ELR (cell line): ENCODE measurements at regions not wholly inside any gene's neighbourhood (a gene's known extent, or its start where the extent isn't known, plus 50 kb on each side); places are given as distances from the start of the nearest gene placed in this dataset.

Experiments
- DNase-seq: peaks from one replicate; pipeline ENCODE4 v3.0.0-alpha.2; 2015; ENCODE audit warnings: low read depth

DNA sequence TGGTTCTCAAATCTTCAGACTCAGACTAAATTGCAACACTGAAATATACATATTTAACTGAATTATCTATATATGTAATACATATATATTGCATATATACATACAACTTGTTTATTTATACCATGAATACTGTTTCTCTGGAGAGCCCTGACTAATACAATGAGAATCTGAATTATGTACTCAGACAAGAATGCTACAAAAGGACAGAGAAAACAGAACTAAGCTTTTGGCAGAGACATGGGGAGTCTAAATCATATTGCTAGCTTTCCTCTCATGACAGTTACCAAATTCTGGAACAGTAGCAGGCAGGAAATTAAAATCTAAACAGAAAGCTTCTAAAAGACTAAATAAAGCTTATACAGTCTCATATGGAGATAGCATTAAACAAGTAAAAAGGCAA, 142.4 kb upstream of the KCNMB2 start:
- DNase-seq = peak; percentile 74

DNA sequence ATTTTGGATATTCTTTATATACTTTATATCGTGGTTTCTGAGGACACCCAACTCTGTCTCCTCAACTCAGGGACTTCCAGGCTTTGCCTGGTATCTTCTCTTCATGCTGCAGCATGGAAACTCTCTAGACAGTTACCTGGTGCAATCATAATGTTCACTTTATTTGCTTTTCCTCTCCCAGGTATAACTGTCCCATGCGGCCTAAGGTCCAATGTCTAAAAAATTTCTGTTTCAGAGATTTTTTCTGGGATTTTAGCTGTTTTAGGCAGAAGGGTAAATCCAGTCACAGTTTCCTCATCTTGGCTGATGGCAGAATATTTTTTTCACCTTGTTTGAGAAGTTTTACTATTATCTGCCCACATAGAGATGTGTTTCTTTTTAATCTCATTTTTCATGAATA, 139.9 kb upstream of the KCNMB2 start:
- DNase-seq = no peak

DNA sequence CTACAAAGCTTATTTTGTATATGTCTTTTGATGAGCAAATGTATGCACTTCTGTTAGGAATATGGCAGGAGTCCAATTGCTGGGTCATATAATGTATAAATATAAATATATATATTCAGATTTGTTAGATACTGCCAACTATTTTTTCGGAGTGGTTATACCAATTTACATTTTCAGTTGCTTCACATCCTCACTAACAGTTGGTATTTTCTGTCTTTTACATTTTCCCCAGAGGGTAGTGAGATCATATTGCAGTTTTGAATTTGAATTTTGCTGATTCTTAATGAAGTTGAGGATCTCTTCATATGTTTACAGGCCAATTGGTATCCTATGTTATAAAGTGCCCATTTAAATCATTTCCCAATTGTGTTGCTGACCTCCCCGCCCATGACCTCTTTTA, 139.0 kb upstream of the KCNMB2 start:
- no peak for DNase-seq

DNA sequence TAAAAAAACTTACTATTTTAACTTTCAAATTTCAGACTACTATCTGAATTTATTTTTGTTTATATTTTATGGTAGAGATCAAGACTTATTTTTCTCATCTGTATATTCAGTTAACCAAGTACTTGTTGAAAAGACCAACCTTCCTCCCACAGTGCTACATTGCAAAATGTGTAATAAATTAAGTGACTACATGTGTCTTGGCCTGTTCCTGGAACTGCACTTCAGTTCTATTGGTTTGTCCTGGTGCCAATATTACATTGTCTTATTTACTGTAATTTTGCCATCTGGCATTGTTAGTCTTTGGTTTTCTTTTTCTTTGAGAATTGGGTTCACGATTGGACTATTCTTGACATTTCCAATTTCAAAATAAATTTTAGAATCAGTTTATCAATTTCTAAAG, 138.4 kb upstream of the KCNMB2 start:
- no peak for DNase-seq

DNA sequence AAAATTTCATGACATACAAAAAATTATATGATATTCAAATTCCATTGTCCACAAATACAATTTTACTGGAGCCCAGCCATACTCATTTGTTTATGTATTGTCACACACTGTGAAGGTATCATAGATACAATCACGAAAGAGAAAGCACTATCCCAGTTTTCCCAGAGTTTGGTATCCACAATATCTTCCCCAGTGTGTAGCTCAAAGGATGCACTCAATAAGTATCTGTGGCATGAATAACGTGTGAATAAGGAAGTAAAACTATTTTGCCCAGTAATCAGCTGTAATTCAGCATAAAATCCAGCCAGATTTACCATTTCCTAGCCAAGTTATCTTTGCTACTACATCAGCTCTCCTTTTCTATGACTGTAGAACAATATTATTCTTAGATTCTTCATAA, 131.3 kb upstream of the KCNMB2 start:
- no peak for DNase-seq

DNA sequence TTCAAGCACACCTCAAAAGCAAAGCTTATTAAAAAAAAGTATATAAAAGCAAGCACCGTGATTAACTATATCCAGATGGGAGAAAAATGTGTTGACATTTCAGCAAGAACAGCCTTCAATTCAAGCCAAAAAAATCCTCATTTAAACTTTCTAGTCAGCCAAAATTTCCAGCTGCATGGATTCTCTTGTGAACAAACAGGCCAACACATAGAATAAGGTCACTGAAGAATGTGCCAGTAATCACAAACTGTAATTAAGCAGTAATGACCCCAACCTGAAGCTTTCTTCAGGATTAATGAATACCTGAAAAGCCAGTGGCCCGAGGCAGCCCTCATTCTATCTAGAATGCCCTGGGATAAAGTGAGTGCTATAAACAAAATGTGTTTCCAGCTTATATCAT, 130.7 kb upstream of the KCNMB2 start:
- no peak for DNase-seq

DNA sequence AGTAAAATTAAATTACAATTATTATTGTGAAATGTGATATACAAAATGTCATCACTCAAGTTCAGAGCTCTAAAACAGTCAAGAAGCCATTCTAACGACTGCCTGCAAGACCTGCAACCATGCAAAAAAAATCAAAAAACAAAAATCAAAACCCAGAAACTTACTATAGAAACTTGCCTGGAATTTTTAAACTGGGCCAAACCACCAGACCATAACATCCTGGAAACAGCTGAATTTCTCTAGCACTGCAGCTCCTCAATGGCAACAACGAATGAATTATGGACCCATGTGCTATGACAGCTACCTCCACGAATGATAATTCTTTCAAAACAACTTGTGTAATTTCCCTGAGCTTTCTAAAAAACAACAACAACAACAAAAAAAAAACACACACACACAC, 130.0 kb upstream of the KCNMB2 start:
- DNase-seq = no peak

DNA sequence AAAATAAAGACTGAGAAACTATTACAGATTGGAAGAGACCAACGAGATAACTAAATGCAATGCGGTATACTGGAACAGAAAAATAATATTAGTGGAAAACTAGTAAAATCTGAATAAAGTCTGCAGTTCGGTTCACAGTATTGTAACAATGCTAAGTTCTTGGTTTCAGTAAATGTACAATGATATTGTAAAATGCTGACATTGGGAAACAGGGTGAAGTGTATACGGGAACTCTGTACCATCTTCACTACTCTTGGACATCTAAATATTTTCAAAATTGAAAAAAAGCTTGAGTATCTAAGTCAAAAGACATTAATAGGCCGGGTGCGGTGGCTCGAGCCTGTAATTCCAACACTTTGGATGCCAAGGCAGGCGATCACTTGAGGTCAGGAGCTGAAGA, 120.9 kb upstream of the KCNMB2 start:
- DNase-seq = no peak

DNA sequence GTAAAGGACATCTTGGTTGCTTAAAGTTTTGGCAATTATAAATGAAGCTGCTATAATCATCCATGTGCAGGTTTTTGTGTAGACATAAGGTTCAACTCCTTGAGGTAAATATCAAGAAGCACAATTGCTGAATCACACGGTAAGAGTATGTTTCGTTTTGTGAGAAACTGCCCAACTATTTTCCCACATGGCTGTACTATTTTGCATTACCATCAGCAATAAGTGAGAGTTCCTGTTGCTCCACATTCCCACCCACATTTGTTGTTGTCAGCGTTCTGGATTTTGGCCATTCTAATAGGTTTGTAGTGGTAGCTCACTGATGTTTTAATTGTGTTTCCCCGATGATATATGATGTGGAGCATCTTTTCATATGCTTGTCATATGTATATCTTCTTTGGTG, 118.5 kb upstream of the KCNMB2 start:
- no peak for DNase-seq

DNA sequence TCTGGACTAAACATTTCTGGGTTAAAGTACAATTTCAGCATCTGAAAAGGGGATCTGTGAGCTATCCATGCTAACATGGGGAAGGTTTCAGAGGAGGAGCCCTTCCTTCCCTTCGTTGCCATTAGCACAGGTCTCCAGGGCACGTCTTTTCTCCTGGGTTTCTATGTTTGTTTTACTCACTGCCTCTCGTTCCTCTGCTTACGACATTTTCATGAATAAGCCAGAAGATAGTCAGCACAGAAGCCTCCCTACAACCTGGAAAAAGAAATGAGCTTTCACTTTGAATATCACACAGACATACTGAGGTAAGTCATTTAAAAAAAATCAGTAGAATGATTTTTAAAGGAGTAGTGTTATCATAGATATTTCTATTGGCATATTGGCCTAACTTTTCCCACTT, 117.2 kb upstream of the KCNMB2 start:
- peak; percentile 36 for DNase-seq

DNA sequence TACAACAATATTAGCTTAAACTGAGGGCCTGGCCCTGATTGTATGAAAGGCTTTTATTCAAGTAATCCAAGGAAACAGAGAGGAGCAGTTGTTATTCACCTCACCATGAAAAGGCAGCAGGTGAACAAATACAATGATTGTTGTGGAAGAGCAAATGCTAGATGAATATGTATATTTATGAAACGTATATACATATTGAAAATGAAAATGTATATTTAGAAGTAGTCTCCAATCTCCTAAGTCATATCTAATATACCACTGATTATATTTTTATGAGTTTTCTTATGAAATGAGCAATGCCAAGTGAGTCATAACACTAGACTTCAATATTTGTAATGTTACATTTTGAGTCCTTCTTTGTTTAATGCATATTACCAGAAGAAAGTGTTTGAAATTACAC, 116.2 kb upstream of the KCNMB2 start:
- DNase-seq = peak; percentile 3

DNA sequence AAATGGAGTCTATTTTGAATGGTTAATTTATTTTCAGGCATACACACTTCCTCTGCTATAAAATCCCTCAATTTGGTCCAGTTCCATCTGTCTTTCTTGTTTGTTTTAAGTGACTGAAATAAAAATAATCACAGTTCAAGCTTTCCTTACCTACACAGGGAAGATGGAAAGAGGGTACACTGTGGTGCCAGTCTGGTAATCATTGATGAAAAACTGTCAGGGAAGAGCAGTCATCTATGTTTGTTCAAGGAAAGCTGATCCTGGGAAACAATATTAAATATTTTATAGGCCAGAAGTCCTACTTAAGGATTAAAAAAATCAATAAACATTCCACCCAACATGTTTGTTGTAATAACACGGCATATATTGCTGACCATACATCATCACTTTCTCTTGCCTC, 115.2 kb upstream of the KCNMB2 start:
- DNase-seq = no peak

DNA sequence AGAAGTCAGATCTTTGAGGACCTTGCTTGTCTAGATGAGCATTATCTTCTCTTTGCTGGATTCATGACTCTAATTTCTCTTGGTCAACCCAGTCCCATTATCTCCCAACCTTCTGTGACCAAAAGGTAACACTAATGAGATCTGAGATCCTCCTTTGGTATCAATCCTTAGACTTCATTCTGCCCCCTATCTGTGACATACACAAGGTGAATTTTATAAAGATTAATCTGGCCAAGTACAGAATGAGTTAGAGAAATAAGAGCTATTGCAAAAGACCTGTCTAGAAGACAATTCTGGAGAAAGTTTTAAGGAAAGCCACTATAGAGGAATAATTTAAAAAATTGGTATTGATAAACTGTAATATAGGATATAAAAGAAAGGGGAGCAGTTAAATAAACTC, 113.8 kb upstream of the KCNMB2 start:
- DNase-seq = no peak

DNA sequence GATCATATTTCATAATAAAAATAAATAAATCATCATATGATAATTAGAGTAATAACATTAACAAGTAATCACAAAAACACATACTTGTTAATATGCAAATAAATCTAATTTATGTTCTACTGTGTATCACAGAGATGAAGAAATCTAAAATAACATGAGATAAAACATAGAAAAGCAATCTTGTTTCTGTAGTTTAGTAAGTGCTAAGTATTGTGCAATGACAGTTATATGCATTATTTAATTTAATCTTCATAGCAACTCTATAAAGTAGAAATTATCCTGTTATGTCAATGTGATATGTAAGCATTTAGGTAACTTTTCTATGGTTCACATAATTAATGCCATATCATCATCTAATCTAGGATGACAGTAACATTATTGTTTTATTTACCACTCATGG, 108.2 kb upstream of the KCNMB2 start:
- DNase-seq = no peak

DNA sequence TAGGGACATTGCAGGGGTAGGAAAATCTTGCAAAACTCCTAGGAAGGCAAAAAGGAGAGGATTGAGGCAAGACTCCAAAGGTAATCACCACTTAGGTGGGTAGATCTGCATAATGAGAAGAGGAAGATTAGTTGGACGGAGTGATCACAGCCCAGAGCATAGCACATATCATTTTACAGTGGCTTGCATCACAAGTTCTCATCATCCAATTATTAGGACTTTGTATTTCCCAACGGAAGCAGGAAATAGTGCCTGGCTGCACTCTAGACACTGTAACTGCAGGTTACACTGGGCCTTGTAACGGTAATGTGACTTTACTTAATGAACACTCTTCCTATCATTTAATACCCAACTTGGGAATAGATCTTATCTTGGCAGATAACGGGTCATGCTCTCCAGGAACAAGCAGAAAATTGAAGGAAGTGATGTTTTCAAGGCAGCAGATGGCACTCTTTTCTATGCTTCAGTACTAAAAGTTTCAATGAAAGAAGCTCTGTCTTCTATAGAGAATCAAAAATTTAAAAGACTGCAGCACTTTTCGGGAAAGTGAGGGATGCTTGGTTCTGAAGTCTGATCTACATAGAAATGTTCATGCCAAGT, 101.9 kb upstream of the KCNMB2 start:
- peak; percentile 15 for DNase-seq

DNA sequence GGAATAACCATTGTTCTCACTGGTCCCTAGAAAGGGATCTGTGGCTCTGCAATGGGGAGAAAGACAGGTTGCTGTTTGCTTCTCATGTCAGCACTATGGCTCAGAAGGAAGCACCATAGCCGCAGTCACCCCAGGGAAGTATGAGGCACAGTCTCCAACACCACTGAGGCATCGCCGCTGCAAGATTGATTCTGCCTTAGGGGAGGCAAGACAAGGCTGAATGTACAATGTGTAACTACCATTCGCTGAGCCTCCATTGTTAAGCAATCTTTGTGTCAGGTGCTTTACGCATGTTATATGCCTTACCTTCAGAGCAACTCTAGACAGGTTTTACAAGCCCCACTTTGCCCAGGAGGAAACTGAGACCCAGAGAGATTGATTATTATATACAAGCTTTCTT, 100.7 kb upstream of the KCNMB2 start:
- no peak for DNase-seq

DNA sequence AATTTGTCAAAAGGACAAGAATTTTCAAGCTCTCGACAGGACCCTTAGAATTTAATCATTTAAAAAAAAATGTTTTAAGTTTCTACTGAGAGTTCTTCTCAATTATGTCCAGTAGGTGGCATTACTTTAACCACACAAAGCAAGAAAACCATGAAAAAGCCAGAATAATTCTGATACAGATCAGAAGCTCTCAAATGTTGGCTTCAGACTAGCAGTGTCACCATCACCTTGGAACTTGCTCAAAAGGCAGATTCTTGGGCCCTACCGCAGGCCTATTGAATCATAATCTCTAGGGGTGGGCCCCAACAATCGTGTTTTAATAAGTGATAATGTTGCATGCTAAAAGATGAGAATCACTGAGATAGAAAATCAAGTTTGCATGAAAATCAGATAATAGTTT, 99.5 kb upstream of the KCNMB2 start:
- DNase-seq = peak; percentile 53

DNA sequence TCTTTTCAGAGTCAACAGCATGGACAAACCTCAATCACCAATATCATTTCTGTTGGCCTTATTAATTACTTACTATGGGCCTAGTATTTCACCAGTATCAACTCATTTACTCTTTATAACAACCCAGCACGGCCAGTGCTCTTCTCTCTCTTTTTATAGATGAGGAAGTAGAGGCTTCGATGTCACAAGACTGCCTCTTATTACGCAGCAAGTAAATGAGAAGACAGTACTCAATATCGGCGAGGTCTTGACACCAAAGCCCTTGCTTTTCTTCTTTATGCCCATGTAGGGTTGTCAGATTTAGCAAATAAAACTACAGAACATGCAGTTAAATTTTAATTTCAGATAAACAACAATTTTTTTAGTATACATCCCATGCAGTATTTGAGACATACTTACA, 99.0 kb upstream of the KCNMB2 start:
- DNase-seq = no peak

DNA sequence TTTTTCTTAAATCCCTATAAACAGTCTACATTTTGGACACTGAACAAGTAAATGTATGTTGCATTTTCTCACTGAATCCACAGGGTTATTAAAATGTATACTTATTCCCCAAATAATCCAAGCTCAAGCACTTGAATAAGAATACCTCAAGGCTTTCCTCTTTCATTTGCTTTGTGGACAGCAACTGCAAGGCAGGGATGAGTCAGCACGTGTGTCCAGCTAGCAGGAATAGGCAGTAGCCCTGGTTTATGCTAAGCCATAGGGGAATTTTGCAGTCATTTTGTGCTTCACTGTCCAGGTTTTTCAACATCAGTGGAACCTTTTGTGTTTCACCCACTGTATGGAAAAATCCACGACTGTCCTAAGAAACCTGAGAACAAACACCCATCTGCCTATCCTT, 96.7 kb upstream of the KCNMB2 start:
- peak; percentile 41 for DNase-seq

DNA sequence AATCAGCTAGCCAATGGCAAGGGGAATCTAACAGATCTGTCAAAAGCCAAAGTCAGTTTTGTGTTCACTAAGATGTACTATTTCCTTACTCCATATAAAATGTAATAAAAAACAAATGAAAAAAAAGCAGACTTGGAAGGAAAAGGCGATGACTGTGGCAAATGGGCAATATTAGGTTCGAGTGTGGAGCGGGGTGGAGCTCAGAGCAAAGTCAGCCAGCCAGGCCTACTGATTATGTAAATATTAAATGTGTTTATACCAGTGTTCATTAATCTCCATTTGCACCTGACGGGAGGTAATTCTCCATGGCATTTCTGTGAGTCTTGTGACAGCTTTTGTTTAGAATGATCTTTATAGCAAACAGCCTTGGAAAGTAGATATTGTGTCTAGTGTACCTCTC, 96.2 kb upstream of the KCNMB2 start:
- DNase-seq = no peak

DNA sequence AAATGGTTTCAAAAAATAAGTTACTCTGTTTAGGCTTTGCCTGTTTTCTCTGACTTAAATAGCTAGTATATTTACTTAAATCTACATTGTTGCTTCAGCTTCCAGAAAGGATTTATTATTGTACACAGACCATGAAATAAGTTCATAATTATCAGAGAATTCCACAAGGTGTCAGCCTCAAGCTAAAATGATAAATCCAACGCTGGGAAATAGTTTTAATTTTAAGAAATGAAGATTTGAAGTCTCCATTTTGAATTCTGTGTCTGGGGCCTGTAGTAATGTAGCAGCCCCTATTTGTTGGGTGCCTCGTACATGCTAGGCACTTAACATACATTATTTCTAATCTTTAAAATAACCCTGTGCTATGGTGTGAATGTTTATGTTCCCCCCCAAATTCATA, 92.6 kb upstream of the KCNMB2 start:
- DNase-seq = peak; percentile 1

DNA sequence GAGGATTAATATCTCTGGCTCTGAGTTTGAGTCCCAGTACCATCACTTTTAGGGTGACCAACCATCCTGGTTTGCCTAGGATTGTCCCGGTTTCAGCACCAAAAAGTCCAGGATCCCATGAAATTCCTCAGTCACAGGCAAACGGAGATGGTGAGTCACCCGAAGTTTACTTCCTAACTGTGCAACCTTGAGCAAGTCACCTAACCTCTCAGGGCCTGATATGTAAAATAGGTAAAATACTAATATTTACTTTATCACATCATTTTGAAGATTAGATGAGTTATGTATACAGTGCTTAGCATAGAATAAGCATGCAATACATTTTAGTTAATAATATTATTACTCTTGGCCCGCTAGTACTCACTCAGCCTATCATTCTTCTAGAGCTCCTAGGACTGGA, 91.1 kb upstream of the KCNMB2 start:
- no peak for DNase-seq

DNA sequence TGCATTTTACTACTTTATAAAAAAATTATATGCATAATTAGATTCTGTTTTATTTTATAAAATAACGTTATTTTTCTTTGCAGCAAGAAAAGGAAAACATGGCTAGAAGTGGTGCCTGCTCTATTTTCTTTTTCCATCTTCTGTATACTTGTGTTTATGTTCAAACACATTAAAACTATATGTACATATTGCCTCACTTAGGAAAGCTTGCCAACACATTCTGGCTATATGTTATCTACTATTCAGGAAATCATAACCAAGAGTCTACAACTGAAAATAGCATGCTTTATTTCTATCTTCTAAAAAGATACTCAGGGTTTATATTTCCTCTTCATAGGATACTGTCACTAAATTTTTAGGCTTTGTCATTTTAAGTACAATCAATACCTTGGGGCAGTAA, 90.2 kb upstream of the KCNMB2 start:
- no peak for DNase-seq

DNA sequence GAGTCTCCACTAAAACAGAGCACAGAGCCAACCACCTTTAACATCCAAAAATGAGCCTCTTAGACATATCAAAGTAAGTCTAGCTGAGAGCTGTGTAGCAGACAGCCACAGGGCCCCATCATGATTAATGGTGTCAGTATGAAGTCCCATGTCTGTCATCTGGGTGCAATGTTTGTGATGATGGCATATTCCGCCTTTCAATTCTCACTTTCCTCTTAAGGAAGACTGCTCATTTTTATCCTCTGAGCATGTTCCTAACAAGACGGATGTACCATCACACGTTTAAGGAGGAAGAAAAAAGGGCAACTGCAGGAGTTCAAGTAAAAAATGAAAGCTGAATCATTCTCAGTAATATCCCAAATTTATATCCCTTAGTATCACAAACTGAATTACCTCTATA, 85.8 kb upstream of the KCNMB2 start:
- DNase-seq = no peak

DNA sequence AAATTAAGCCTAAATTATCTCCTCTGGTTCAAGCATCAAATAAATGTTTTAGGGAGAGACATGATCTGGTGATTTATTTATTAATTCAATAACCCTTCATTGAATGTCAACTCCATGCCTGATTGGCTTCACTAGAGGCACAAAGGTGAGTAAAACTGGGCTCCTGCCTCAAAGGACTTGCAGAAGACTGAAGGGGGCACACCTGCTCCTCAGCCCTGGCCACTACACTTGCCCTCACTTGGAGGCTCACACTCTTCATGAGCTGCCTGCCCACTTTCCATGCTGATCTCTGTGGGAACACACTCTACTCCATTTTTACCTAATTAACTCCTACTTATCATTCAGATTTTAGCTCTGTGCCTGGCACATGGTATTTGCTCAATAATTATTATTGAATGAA, 84.4 kb upstream of the KCNMB2 start:
- no peak for DNase-seq
